NCI-H1048 (cell line): ENCODE measurements at regions not wholly inside any gene's neighbourhood (a gene's known extent, or its start where the extent isn't known, plus 50 kb on each side); places are given as distances from the start of the nearest gene placed in this dataset.
"Not testable (repeated sequence)": the region's sequence is repeated elsewhere in the genome, so short reads cannot be mapped to it uniquely, and the experiment has no call there.

Experiments
- DNase-seq: peaks from one replicate; lab custom pipeline; 2025; lab: John Stamatoyannopoulos, UW

DNA sequence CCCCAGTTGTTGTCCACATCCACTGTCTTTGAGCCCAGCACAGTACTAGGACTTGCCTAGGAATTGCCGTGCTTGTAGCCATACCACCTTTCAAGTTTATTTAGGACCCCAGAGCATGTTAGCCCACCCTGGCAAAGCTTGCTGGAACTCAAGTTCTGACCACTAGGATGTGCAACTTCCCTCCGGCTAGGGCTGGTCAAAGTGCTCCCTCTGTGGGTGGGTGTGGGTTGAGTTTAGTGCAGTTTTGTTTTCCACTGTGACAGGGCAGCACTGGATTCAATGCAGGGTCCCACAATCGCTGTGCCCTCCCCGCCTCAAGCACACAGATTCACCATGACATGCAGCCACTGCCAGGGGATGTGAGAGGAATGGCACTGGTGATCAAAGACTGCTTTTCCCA is 96.0 kb downstream of the RASGEF1B start:
- no peak for DNase-seq

DNA sequence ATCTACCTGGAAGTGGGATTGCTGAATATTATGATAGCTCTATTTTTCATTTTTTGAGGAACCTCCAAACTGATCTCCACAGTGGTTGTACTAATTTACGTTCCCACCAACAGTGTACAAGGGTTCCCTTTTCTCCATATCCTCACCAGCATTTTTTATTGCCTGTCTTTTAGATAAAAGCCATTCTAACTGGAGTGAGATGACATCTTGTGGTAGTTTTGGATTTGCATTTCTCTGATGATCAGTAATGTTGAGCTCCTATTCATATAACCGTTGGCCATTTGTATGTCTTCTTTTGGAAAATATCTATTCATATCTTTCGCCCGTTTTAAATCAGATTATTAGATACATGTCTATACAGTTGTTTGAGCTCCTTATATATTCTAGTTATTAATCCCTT is 101.8 kb downstream of the RASGEF1B start:
- no peak for DNase-seq

DNA sequence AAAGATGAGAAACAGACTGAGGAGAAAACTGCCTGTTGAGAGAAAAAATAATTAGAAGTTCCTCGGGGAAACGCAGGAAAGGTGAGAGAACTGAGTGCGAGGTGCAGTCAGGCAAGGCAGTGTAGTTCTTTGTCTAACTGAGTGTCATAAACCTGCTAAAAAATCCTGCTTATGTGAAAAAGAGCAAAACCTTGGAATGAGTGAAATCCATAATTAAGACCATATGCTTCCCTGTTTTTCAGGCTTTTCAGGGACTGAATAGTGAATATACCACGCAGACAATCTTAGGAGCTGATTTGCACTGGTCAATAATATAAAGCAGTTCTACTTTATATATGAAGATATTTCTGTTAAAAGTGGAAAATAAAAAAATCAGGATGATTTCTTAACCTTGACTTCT is 104.9 kb downstream of the RASGEF1B start:
- DNase-seq: no peak

DNA sequence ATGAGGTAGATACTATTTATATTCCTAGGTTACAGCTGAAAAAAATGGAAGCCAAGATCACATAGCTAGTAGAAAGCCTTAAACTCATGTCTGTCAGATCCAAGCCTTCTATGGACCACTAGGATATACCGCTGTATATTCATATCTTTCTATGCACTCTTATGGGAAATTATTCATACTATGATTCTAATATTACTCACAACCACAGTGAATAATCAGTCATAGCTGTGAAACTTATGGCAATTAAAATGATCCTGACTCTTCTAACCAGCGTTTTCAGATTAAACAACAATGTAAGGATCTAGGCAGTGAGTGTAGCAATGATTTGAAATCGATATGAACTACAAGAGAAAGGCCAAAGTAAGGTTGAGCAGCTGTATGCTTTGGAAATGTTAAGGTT is 111.0 kb downstream of the RASGEF1B start:
- no peak for DNase-seq

DNA sequence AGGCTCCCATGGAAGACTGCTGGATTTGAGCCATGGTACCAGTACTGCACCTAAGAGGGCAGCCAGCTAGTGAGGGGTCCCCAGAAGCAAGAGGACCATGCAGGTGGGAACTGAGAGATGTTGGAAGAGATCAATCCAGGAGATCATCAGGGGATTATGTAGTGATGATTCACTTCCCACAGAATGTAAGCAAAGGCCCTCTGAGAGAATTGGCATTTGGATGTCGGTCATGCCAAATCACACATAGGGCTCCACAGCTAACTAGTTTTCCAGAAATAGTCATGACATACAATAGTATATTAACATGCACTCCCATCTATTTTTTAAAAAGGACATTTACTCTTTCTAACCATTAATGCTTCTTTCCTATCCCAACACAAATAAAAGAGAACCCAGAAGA is 112.5 kb downstream of the RASGEF1B start:
- DNase-seq: no peak

DNA sequence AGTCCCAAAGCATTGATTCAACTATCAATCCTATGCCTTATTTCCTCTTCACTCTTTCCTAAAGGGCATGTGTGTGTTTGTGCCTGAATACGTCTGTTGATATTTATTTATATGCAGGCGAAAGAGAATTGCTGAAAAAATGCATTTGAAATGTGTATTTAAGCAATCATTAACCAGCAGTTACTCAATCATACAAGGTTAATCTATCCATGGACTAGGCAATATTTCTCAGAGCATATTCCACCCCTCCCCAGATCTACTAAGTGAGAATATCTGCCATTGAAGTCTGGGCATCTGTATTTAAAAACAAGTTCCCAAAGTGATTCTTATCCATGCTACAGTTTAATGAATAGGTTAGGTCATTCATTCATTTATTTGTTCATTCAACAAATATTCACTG is 113.6 kb downstream of the RASGEF1B start:
- no peak for DNase-seq

DNA sequence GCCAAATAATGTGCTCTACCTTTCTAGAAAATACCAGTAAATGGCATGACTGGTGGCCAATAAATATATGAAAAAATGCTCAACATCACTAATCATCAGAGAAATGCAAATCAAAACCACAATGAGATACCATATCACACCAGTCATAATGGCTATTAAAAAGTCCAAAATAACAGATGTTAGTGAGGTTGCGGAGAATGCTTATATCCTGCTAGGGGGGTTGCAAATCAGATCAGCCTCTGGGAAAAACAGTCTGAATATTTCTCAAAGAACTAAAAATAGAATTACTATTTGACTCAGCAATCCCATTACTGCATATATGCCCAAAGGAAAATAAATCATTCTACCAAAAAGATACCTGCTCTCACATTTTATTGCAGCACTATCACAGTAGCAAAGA is 115.1 kb downstream of the RASGEF1B start:
- DNase-seq: no peak

DNA sequence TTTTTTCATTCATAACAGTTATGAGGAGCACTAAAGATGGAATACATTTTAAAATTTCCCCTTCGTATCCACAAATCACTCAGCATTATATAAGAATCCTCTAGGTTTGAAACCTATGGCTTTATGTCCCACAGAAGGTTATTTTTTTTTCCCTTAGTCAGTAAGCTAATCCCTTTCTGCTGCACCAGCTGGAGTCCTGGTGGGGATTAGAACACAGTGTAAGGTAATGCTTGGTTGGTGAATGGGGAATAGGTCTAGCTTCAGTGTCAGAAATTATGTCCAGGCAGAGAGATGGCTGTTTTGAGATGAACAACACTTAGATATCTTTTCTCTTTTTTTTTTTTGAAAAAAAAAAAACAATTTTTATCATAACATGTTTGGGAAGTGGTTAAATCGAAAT is 116.6 kb downstream of the RASGEF1B start:
- no peak for DNase-seq

DNA sequence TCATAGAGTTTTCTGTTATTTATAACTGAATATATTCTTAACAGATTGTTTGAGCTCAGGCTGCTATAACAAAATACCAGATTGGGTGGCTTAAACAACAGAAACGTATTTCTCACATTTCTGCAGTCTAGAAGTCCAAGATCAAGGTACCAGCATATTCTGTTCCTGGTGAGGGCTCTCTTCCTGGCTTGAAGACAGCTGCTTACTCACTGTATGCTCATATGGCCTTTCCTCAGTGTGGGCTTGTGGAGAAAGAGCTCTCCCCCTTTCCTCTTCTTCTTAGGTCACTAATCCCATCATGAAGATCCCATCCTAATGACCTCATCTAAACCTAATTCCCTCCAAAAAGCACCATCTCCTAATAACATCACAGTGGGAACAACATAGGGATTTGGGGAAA is 117.8 kb downstream of the RASGEF1B start:
- no peak for DNase-seq

DNA sequence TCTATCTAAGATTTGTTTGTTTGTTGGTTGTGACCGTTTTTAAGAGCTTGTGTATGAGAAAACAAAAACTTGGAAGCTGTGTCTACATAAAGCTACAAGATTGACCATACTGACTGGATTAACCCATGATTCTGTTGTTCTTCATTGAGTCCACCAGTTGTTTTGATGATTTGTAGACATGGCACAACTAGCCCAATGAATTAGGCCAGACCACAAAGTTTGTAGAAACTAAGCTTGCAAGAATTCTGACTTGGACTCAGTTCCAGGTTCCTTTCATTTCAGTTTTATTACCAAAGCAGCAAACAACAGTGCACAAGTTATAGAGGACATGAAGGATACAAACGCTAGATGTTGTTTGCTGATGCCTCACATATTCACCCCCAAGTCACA is 119.3 kb downstream of the RASGEF1B start:
- DNase-seq: no peak

DNA sequence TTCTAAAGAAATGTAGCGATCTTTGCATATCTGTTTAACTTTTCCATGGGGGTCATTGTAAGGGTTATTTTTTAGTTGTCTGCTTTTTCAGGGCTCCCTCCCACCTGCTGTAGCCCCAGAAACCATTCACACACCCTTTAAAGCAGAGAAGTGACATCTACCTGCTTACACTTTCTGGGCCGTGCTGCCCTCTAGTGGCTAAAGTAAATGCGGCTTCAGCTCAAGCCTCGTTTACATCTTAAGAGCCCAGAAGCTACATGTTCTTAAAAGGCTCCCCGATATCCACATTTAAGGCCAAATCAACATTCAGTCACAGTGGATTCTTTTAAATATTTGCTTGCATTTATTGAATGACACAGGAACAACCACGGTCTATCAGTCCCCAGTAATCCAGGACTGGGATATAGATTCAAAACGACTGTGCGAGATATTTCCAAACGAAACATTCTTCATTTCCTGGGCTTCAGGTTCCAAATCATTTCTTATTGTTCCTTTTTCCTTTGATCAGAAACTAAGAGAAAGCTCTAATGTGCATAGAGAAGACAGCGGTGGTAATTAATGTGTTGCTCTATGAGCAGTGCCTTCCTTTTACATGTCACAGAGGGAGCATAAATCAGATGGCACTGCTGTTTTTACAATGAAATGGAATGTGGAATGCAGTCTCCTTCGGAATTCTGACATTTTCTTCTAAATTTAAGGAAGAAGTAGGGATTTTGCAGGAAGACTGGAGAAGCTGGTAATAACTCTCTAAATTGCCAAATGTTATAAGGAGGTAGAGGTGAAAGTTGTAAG is 119.9 kb downstream of the RASGEF1B start:
- peak; percentile 40 for DNase-seq

DNA sequence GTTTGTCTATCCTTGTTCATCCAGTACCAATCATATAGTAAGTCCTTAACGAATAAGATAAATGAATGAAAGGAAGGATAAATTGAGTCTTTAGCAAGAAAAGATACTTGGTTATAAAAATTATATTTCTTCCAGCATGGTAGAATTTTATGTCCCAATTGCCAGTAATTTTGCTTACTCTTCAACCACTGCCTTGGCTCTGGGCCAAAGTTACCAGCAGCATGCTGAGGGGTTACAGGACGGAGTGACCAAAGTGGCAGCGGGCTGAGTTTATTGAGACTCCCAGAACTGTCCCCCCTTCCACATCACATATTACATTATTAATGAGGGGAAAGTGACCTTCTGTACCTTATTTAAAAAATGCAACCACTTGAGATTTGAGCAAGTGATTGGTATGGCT is 121.7 kb downstream of the RASGEF1B start:
- DNase-seq: no peak

DNA sequence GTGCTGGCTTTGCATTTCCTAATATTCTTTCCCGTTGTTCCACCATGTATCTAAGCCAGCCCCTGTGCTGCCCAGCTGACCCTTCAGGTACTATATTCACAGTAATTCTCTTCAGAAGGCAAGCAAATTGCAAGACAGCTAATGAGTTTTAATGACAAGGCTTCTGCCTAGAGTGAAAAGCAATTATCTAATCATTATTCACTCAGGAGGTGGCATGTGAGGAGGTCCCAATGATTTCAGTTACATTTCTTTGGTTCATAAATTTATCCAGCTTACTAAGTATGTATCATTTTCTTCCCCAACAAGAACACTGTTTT is 123.0 kb downstream of the RASGEF1B start:
- DNase-seq: no peak

DNA sequence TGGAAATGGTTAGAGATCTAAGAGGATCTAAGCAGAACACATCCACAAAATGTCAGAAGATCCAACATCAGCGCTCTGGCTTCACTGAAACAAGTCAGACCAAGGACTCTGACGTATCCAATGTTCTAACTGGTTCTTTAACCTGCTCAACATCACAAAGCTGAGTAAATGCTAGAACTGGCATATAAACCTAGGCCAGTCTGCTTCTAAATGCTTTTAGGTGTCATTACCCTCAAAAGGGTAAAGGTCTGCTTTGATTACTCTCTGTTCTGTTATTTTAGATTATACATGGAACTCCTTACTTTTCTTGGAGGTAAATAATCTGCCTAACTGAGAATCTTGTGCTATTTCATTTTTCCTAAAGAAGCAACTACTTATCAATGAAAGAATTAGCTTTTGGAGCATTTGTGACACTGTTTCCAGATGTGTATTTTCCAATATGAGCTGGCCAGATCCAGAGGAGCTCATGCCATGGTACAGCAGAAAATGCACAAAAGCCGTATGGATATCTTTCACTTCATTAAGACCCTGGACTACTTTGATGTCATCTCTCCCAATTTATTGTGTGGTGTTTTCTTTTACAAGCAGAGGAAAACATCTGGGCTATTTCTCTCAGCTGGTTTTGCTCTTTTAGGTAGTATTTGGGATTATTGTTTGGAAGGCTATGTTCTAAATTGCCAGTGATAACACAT is 123.5 kb downstream of the RASGEF1B start:
- no peak for DNase-seq

DNA sequence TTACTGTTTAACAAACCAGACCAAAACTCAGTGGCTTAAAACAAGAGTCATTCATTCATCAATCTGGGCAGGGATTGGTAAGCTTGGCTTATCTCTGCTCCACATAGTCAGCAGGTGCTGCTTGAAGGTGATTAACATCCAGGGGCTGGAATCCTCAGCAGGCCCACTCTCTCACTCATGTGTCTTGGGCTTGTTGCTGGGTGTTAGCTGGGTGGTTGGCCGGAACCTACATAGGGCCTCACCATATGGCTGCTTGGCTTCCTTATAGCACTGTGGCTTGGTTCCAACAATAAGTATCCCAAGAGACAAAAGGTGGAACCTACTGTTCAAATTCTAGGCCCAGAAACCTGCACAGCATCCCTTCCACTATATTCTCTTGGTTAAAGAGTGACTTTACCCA is 125.0 kb downstream of the RASGEF1B start:
- no peak for DNase-seq

DNA sequence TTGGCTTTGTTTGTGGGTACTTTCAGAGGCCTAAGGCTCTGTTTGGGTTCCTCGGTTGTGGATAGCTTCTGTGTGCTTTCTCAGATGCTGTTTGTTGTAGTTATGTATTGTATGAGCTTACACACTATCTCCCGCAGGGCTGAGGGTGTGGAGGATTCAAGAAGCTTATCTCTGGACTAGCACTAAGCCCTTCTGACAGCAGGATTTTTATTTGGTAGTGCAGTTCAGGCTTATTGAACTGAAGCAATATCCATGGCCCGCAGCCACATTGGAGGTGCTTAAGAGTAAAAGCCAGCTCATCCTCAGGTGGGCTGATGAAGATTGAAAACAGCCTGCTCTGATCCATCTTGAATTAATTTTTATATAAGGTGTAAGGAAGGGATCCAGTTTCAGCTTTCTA is 128.2 kb downstream of the RASGEF1B start:
- no peak for DNase-seq

DNA sequence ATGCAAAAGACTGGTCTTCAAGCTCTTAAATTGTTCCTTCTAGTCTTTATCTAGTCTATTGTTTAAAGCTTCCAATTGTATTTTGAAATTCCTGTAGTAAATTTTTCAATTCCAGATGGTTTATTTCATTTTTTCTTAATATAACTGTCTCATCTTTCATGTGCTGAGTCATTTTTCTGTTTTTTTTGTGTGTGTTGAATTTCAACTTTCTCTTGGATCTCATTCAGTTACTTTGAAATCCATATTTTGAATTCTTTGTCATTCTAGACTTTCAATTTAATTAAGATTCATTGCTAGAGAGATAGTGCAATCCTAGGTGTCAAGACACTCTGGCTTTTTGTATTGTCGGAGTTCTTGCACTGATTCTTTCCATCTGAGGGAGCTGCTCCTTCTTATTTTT is 128.0 kb upstream of the PRKG2 start:
- DNase-seq: no peak

DNA sequence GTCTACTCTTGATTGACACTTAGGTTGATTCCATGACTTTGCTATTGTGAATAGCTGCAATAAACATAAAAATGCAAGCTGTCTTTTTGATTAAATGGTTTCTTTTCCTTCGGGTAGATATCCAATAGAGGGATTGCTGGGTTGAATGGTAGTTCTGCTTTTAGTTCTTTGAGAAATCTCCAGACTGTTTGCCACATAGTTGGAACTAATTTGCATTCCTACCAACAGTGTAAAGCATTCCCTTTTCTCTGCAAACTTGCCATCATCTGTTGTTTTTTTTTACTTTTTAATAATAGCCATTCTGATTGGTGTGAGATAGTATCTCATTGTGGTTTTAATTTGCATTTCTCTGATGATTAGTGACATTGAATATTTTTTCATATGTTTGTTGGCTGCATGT is 122.2 kb upstream of the PRKG2 start:
- no peak for DNase-seq

DNA sequence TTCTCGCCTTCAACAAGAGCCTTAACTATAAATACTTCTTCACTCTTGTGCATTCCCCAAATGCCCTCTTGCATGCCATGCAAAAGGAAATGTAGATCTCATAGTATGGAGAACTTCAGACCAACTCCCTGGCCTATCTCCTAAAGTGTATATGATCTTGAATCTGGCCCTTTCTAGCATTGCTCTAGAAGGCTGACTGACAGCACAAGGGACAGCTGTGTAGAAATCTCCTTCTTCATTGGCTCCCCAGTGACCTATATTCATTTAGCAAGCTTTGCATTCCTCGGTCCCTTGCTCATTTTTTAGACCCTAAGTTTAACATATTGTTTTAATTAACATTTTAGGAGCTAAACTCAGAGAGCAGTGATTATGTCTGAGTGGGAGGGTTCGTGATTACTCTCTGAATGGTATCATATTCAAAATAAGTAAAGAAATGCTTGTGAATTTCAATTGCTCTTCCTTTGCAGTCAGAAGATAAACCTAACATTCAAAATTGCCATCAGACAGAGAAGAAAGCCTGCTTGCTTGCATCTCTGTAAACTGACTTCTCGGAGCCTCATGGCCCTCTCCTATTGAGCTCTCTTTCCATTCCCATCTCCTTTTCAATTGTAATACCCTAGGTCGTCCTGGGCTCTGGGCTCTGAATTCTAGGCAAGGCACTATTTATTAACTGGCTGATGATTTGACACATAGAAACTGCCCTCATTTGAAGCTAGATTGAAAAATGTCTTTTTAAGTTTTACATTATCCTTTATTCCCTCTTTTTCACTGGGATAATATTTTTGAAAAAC is 120.3 kb upstream of the PRKG2 start:
- DNase-seq: no peak

DNA sequence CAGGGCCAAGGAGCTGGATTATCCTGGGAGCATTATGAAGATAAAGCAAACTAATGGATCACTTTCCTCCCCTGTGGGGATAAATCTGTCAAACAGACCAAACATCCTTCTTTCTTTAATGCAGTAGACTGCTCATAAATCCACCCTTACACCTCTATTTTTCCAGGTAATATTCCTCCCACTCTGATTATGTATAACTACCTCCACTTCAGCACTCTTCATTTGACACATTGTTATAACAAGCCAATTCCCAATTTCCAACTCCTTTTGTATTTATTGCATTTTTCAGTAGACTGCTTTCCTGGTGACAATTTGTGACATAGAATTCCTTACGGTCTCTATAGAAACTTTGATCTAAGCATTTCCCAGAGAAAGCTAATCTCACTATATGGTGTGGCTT is 115.0 kb upstream of the PRKG2 start:
- DNase-seq: no peak

DNA sequence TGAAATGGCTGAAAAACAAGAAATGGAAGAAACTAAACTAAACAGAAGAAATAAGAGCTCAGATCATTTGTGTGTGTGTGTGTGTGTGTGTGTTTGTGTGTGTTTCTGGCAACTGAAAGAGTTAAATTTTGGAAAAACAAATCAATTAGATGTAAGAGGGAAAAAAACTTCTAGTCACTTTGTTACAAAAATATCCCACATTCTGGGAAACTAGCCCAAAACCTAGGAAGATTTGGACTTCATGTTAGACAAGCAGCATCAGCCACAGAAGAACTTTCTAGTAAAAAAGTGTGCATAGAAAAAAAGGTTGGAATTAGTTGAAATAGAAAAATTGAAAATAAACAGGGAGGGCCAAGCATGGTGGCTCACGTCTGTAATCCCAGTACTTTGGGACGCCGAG is 111.6 kb upstream of the PRKG2 start:
- DNase-seq: no peak

DNA sequence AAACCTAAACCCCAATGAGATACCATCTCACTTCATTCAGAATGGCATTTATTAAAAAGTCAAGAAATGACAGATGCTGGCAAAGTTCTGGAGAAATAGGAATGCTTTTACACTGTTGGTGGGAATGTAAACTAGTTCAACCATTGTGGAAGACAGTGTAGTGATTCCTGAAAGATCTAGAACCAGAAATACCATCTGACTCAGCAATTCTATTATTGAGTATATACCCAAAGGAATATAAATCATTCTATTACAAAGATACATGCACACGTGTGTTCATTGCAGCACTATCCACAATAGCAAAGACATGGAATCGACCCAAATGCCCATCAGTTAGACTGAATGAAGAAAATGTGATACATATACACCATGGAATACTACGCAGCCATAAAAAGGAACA is 109.6 kb upstream of the PRKG2 start:
- not testable (repeated sequence) for DNase-seq

DNA sequence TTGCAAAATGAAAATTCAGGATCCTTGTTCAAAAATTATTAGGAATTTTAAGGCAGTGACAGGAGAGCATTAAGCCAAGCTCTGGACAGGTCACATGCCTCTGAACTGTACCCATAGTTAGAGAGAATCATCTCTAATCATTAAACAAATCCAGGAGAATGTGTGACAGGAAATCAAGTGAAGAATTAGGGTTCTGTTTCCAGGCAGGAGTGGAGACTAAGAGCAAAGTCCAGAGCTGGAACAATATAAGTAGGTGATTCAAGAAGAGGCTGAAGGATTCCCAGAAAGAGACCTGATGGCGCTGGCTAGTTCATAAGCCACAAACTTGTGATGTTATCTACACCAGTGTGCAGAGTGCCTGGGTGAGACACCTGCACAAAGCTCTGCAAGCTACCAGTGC is 104.6 kb upstream of the PRKG2 start:
- no peak for DNase-seq
